ENCODE measurements at regions not wholly inside any gene's neighbourhood (a gene's known extent, or its start where the extent isn't known, plus 50 kb on each side); places are given as distances from the start of the nearest gene placed in this dataset.

DNA sequence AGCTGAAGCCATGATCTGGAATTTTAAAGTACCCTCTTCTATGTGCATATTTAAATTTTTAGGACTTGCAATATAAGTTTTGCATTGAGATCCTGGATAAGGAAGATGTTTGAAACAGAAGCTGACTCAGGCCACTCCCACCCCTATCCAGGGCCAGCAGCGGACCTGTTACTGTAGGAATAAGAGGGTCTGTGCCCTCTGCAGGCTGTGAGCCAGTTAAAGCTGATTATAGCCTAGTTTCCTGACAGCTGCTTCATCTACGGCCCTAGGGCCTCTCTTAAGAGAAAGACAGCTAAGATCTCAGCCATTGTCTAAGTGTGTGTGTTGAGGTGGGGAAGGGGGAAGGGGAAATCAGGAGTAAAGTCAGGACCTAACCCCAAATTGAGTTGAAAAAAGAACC is 234.0 kb downstream of the HAUS1 start:
- no peak overlapping the region for H3K4me3 ChIP-seq (replicated peaks; ENCODE audit: low read depth, low read length)
- DNase-seq (ENCODE audit: extremely low read depth, low read depth): no peak
- TF ChIP-seq, protein P1, sequence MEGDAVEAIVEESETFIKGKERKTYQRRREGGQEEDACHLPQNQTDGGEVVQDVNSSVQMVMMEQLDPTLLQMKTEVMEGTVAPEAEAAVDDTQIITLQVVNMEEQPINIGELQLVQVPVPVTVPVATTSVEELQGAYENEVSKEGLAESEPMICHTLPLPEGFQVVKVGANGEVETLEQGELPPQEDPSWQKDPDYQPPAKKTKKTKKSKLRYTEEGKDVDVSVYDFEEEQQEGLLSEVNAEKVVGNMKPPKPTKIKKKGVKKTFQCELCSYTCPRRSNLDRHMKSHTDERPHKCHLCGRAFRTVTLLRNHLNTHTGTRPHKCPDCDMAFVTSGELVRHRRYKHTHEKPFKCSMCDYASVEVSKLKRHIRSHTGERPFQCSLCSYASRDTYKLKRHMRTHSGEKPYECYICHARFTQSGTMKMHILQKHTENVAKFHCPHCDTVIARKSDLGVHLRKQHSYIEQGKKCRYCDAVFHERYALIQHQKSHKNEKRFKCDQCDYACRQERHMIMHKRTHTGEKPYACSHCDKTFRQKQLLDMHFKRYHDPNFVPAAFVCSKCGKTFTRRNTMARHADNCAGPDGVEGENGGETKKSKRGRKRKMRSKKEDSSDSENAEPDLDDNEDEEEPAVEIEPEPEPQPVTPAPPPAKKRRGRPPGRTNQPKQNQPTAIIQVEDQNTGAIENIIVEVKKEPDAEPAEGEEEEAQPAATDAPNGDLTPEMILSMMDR (IDR thresholded peaks at IDR 0.05; ENCODE audit: low read depth, low read length, missing control alignments): no peak

DNA sequence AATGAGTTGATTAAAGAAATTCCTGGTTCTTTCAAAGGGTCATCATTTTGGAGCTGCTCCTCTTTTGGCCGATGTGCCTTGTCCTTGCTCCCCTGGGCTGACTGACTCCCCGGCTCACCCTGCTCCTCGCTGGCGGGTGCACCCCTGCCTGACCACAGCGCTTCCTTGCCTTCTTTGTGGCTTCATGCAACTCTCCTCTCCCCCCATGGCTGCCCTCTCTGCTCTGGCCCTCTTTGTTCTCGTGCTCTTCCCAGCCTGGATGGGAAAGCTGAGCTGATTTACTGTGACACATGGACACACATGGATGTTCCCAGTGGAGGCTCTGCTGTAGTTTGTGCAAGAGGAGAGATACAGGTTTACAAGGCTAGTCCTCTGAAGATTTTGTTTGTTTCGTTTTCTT is 234.6 kb downstream of the HAUS1 start:
- H3K4me3 ChIP-seq (replicated peaks; ENCODE audit: low read depth, low read length): no peak overlapping the region
- TF ChIP-seq, protein P1 (IDR thresholded peaks at IDR 0.05; ENCODE audit: low read depth, low read length, missing control alignments): no peak
- DNase-seq (ENCODE audit: extremely low read depth, low read depth): no peak

DNA sequence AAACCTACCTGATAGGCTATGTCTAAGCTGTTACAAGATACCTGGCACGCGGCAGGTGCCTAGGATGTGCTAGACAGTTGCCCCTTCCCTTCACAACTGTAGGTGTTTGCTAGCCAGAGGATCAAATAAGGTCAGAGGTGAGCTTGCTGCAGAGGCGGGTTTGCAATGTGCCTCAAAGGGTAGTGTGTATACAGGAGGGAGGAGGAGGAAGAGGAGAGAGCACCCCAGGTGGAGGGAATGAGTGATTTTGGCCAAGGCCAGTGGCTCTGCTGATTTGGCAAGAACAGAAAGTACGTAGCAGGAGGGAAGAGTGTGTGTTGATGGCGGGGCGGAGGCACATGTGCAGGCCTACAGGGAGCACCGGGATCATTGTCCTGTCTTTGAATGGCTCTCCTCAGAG is 236.5 kb downstream of the HAUS1 start:
- no peak for DNase-seq (ENCODE audit: extremely low read depth, low read depth)
- TF ChIP-seq, protein P1 (IDR thresholded peaks at IDR 0.05; ENCODE audit: low read depth, low read length, missing control alignments): no peak
- no peak overlapping the region for H3K4me3 ChIP-seq (replicated peaks; ENCODE audit: low read depth, low read length)

DNA sequence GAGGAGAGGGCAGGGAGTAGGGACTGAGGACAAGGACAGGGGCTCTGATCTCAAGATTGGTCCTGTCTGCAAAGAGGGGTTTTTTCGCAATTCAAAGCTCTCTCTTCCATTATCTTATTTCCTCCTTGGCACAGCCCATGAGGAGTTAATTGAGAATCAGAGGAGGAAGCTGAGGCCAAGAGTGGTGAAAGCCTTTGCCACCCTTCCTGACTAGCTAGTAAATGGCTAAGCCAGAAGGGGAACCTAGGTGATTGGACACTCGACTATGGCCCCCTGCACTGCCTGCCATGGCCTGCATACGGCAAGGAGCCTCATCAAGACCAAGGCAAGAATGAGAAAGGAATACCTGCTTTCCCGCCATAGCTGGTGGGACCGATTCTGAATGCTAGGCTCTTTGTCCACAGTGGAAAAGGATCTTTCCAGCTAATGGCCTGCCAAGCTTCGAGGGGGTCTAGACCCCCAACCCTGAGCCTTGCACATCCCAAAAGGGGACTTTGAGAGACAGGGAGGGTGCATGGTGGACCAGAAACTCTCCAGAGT is 237.9 kb downstream of the HAUS1 start:
- TF ChIP-seq, protein P1 (IDR thresholded peaks at IDR 0.05; ENCODE audit: low read depth, low read length, missing control alignments): no peak
- H3K4me3 ChIP-seq (replicated peaks; ENCODE audit: low read depth, low read length): no peak overlapping the region
- no peak for DNase-seq (ENCODE audit: extremely low read depth, low read depth)

DNA sequence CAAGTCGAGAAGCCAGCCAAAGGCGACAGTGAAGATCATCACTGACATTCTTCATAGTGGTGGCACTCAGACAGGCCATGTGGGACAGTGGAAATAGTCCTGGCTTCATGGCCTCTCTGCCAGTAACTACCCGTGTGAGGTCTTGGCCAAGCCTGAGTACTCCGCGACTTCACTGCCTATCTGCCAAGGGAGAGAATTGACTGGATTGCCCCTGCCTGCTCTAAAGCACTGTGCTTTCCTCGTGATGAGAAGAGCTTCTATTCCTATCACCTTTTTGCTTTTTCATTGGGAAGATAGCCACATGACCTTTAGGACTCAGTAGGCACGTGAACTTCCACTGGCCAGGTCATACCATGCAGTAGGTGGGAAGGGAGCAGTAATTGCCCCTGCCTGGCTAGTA is 239.3 kb downstream of the HAUS1 start:
- TF ChIP-seq, protein P1 (IDR thresholded peaks at IDR 0.05; ENCODE audit: low read depth, low read length, missing control alignments): no peak
- H3K4me3 ChIP-seq (replicated peaks; ENCODE audit: low read depth, low read length): no peak overlapping the region
- DNase-seq (ENCODE audit: extremely low read depth, low read depth): no peak

DNA sequence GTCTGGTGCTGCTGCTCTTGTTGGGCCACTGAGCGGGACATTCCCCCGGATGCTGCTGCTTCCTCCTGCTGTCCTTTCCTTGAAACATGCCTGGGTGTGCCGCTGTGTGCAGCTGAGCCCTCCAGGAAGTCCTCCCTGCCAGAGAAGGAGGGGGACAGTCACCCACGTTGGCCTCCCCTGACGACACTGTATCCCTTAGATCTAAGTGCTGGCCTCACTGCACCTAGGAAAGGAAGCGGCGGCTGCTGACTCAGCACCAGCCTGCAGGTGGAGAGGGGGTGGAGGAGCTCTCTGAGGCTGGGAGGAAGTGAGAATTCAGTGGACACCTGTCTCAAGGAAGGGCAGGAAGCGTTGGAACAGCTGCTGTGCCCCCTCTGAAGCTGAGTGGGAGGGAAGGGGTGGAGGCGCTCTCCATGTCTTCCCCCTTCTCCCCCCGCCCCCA is 239.8 kb downstream of the HAUS1 start:
- DNase-seq (ENCODE audit: extremely low read depth, low read depth): no peak
- no peak overlapping the region for H3K4me3 ChIP-seq (replicated peaks; ENCODE audit: low read depth, low read length)
- TF ChIP-seq, protein P1 (IDR thresholded peaks at IDR 0.05; ENCODE audit: low read depth, low read length, missing control alignments): no peak
